ENCODE measurements at regions not wholly inside any gene's neighbourhood (a gene's known extent, or its start where the extent isn't known, plus 50 kb on each side); places are given as distances from the start of the nearest gene placed in this dataset.

- H3K4me1 ChIP-seq (ENCODE audit: control insufficient read depth, insufficient read depth, low read length), result no peaks in the 10 kb centered on the region
- H3K27ac ChIP-seq (ENCODE audit: extremely low read depth, low read depth, low read length), result no peak overlapping the region
- POLR2A ChIA-PET, result no interaction called here
- H3K4me3 ChIP-seq (ENCODE audit: low read depth, low read length), result no peak overlapping the region
- no peaks in the 10 kb centered on the region for H3K36me3 ChIP-seq (ENCODE audit: control insufficient read depth in 2 of 2, insufficient read depth in 1 of 2, low read length in 2 of 2)
- no peak for TF ChIP-seq ZNF362 (tag by site-specific recombination; IDR thresholded peaks at IDR 0.05)
- TF ChIP-seq ZNF404 (tag by site-specific recombination; IDR thresholded peaks at IDR 0.05), result no peak
- TF ChIP-seq ZNF76 (tag by site-specific recombination; IDR thresholded peaks at IDR 0.05; ENCODE audit: borderline replicate concordance, low read depth), result no peak
- TF ChIP-seq KLF8 (tag by site-specific recombination; IDR thresholded peaks at IDR 0.05), result no peak
- no peak for TF ChIP-seq SCRT1 (tag by site-specific recombination; IDR thresholded peaks at IDR 0.05; ENCODE audit: borderline replicate concordance)
- TF ChIP-seq ZNF473 (tag by site-specific recombination; IDR thresholded peaks at IDR 0.05), result no peak
- TF ChIP-seq MEIS1 (CRISPR knock-in tag; IDR thresholded peaks at IDR 0.05; ENCODE audit: borderline replicate concordance), result no peak
- no peak for TF ChIP-seq PRDM10 (tag by site-specific recombination; IDR thresholded peaks at IDR 0.05)
- no peak for TF ChIP-seq KLF10 (tag by site-specific recombination; IDR thresholded peaks at IDR 0.05)
- no peak for TF ChIP-seq BCL11A (tag by site-specific recombination; IDR thresholded peaks at IDR 0.05; ENCODE audit: low read depth)
- TF ChIP-seq ZNF707 (tag by site-specific recombination; IDR thresholded peaks at IDR 0.05), result no peak
- TF ChIP-seq ZBTB26 (tag by site-specific recombination; optimal IDR thresholded peaks at IDR 0.05), result no peak
- no peak for TF ChIP-seq ZNF148 (tag by site-specific recombination; IDR thresholded peaks at IDR 0.05; ENCODE audit: borderline replicate concordance)
- TF ChIP-seq ZNF704 (tag by site-specific recombination; IDR thresholded peaks at IDR 0.05), result no peak
- no peak for TF ChIP-seq ZNF423 (tag by site-specific recombination; IDR thresholded peaks at IDR 0.05)
- no peak for TF ChIP-seq ZNF623 (tag by site-specific recombination; IDR thresholded peaks at IDR 0.05)
- TF ChIP-seq ZNF239 (tag by site-specific recombination; IDR thresholded peaks at IDR 0.05), result no peak
- H3K9me3 ChIP-seq (ENCODE audit: control insufficient read depth, insufficient read depth, low read depth, low read length), result no peaks in the 10 kb centered on the region; the same call in 1 of the 2 replicates
- CTCF ChIA-PET, result interaction anchor here (0.6 to 2.7 kb wide), 5 partner anchors 20 to 1078 kb away, joined by 3 to 14 read pairs (median 3); no protein-coding TSS in a partner anchor
Observed at GRCh38 chr2:7117076-7117475, 199.9 kb downstream of the RNF144A start.
